ENCODE measurements at regions not wholly inside any gene's neighbourhood (a gene's known extent, or its start where the extent isn't known, plus 50 kb on each side); places are given as distances from the start of the nearest gene placed in this dataset.

DNA sequence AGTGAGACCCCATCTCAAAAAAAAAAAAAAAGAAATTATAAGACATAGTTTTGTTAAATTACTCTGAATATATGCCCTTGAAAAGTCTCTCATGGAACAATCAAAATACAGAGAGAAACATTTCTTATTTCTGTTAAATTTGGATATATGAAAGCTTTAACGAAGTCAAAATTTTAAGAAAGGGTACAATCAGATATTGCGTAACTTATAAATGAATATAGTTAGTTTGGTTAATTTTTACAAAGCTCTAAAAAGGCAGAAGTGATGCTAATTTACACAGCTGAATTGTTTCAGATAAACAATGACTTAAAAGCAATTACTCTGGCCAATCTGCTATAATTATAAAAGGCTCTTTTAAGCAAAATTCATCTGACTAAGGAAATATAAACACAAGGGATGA lies 611.6 kb upstream of the CCDC179 start:
- TF ChIP-seq CTCF (IDR thresholded peaks at IDR 0.05) (no peak), POLR2AphosphoS5 (IDR thresholded peaks at IDR 0.05) (no peak), POLR2A (IDR thresholded peaks at IDR 0.05) (no peak), EP300 (IDR thresholded peaks at IDR 0.05) (no peak)

Data from stomach (tissue), 4 donors.